ENCODE measurements at regions not wholly inside any gene's neighbourhood (a gene's known extent, or its start where the extent isn't known, plus 50 kb on each side); places are given as distances from the start of the nearest gene placed in this dataset.
A peak's percentile ranks its signal among the peaks of the same experiment; 100 is the strongest.

- Histone ChIP-seq H3F3A (ENCODE audit: control insufficient read depth, insufficient read depth) (no peaks in the 10 kb centered on the region), H3K4me2 (ENCODE audit: low read length) (no peak overlapping the region), H3K36me3 (ENCODE audit: control insufficient read depth, low read length) (no peaks in the 10 kb centered on the region), H4K20me1 (ENCODE audit: control insufficient read depth, insufficient read depth, low read depth, low read length) (no peaks in the 10 kb centered on the region), H3K9me3 (ENCODE audit: control insufficient read depth, insufficient read depth, low read length) (no peaks in the 10 kb centered on the region), H3K79me2 (ENCODE audit: control insufficient read depth, low read length) (no peaks in the 10 kb centered on the region), H3K4me3 (ENCODE audit: low read length) (no peak overlapping the region), H3K27ac (ENCODE audit: low read depth, low read length) (no peak overlapping the region), H3K9me2 (replicated peaks; ENCODE audit: control insufficient read depth, low read length) (no peaks in the 10 kb centered on the region), H3K27me3 (ENCODE audit: control insufficient read depth, low read length) (peaks cover 16% of the 10 kb centered on the region), H3K4me1 (ENCODE audit: control insufficient read depth, low read length) (no peaks in the 10 kb centered on the region)
- TF ChIP-seq EZH2phosphoT487 (IDR thresholded peaks at IDR 0.05; ENCODE audit: borderline replicate concordance, low read length) (no peak), CTCF (IDR thresholded peaks at IDR 0.05; ENCODE audit: low read depth, low read length, poor library complexity, severe bottlenecking) (no peak)
Measured at GRCh38 chr14:22316473-22316872, 272.6 kb downstream of the DAD1 start.

GRCh38 chr14:22315336-22315735 is 273.7 kb downstream of the DAD1 start:
- H3K4me3 ChIP-seq (ENCODE audit: low read length), result no peak overlapping the region
- H3K4me1 ChIP-seq (ENCODE audit: control insufficient read depth, low read length), result no peaks in the 10 kb centered on the region
- H3K9me3 ChIP-seq (ENCODE audit: control insufficient read depth, insufficient read depth, low read length), result no peaks in the 10 kb centered on the region
- H3K9me2 ChIP-seq (replicated peaks; ENCODE audit: control insufficient read depth, low read length), result no peaks in the 10 kb centered on the region
- no peaks in the 10 kb centered on the region for H3F3A ChIP-seq (ENCODE audit: control insufficient read depth, insufficient read depth)
- H3K79me2 ChIP-seq (ENCODE audit: control insufficient read depth, low read length), result no peaks in the 10 kb centered on the region
- peaks cover 19% of the 10 kb centered on the region for H3K27me3 ChIP-seq (ENCODE audit: control insufficient read depth, low read length)
- no peaks in the 10 kb centered on the region for H4K20me1 ChIP-seq (ENCODE audit: control insufficient read depth, insufficient read depth, low read depth, low read length)
- no peaks in the 10 kb centered on the region for H3K36me3 ChIP-seq (ENCODE audit: control insufficient read depth, low read length)
- TF ChIP-seq CTCF (IDR thresholded peaks at IDR 0.05; ENCODE audit: low read depth, low read length, poor library complexity, severe bottlenecking) (no peak), EZH2phosphoT487 (IDR thresholded peaks at IDR 0.05; ENCODE audit: borderline replicate concordance, low read length) (no peak)
- H3K27ac ChIP-seq (ENCODE audit: low read depth, low read length), result no peak overlapping the region
- no peak overlapping the region for H3K4me2 ChIP-seq (ENCODE audit: low read length)

GRCh38 chr14:22314183-22314820 is 274.7 kb downstream of the DAD1 start:
- H3K27ac ChIP-seq (ENCODE audit: low read depth, low read length), result no peak overlapping the region
- no peak overlapping the region for H3K4me2 ChIP-seq (ENCODE audit: low read length)
- H3F3A ChIP-seq (ENCODE audit: control insufficient read depth, insufficient read depth), result no peaks in the 10 kb centered on the region
- H3K79me2 ChIP-seq (ENCODE audit: control insufficient read depth, low read length), result no peaks in the 10 kb centered on the region
- no peaks in the 10 kb centered on the region for H4K20me1 ChIP-seq (ENCODE audit: control insufficient read depth, insufficient read depth, low read depth, low read length)
- TF ChIP-seq EZH2phosphoT487 (IDR thresholded peaks at IDR 0.05; ENCODE audit: borderline replicate concordance, low read length) (no peak), CTCF (IDR thresholded peaks at IDR 0.05; ENCODE audit: low read depth, low read length, poor library complexity, severe bottlenecking) (peak; percentile 78)
- no peaks in the 10 kb centered on the region for H3K36me3 ChIP-seq (ENCODE audit: control insufficient read depth, low read length)
- no peaks in the 10 kb centered on the region for H3K9me3 ChIP-seq (ENCODE audit: control insufficient read depth, insufficient read depth, low read length)
- no peak overlapping the region for H3K4me3 ChIP-seq (ENCODE audit: low read length)
- H3K4me1 ChIP-seq (ENCODE audit: control insufficient read depth, low read length), result no peaks in the 10 kb centered on the region
- H3K9me2 ChIP-seq (replicated peaks; ENCODE audit: control insufficient read depth, low read length), result no peaks in the 10 kb centered on the region
- peaks cover 19% of the 10 kb centered on the region for H3K27me3 ChIP-seq (ENCODE audit: control insufficient read depth, low read length)

Measured in DOHH2 (cell line).